Epithelial cell of esophagus (primary cell): ENCODE measurements at regions not wholly inside any gene's neighbourhood (a gene's known extent, or its start where the extent isn't known, plus 50 kb on each side); places are given as distances from the start of the nearest gene placed in this dataset.

ENCODE experiments used
- DNase-seq: peaks from one replicate; pipeline ENCODE4 v3.0.0; 2010; ENCODE audit warnings: low read depth
- H3K4me3 ChIP-seq: 2 replicates; pipeline ENCODE4 v1.5.1; 2011; ENCODE audit warnings: mild to moderate bottlenecking, low read length, control low read depth
- TF ChIP-seq, protein P1 (sequence below): IDR thresholded peaks from 2 replicates; pipeline ENCODE4 v1.5.1; 2011; ENCODE audit warnings: low read depth, mild to moderate bottlenecking, low read length, control low read depth, inconsistent platforms; ENCODE audit not compliant: insufficient read depth; ENCODE audit errors: missing control alignments

DNA sequence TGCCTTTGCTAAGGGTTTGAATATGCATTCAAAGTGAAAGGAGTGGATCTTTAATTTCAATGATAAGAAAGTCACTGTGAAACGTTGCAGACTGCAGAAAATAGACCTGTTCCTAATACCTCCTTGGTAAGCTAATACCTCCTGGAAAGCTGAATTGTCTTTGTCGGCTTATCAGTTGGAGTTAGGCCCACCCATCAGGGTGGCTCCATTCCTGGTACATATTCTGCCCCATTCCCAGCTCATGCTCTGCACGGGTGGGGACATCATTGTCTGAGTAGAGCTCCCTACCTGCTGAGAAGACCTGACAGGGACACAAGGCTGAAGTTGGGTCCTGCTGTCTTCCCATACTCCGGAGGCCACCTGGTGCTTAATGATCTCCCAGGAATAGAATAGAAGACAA, 203.3 kb downstream of the EN1 start:
- no peak overlapping the region for H3K4me3 ChIP-seq
- DNase-seq: no peak
- TF ChIP-seq, protein P1, sequence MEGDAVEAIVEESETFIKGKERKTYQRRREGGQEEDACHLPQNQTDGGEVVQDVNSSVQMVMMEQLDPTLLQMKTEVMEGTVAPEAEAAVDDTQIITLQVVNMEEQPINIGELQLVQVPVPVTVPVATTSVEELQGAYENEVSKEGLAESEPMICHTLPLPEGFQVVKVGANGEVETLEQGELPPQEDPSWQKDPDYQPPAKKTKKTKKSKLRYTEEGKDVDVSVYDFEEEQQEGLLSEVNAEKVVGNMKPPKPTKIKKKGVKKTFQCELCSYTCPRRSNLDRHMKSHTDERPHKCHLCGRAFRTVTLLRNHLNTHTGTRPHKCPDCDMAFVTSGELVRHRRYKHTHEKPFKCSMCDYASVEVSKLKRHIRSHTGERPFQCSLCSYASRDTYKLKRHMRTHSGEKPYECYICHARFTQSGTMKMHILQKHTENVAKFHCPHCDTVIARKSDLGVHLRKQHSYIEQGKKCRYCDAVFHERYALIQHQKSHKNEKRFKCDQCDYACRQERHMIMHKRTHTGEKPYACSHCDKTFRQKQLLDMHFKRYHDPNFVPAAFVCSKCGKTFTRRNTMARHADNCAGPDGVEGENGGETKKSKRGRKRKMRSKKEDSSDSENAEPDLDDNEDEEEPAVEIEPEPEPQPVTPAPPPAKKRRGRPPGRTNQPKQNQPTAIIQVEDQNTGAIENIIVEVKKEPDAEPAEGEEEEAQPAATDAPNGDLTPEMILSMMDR: no peak

DNA sequence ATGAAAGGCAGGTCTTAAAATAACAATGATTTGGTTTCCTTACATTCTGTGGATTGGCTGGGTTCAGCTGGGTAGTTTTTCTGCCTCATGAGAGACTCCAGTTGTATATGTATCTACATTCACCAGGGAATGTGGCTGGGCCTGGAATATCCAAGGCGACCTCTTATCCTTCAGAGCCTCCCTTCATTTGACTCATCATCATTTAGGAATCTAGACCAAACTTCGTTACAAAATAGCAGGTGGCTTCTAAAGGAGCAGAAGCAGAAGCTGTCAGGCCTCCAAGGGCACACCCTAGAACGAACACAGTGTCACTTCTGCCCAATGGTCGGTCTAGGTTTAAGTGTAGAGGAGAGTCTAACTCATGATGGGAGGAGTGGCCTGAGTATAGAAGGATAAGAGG, 204.2 kb downstream of the EN1 start:
- H3K4me3 ChIP-seq: no peak overlapping the region
- DNase-seq: no peak
- TF ChIP-seq, protein P1: no peak

DNA sequence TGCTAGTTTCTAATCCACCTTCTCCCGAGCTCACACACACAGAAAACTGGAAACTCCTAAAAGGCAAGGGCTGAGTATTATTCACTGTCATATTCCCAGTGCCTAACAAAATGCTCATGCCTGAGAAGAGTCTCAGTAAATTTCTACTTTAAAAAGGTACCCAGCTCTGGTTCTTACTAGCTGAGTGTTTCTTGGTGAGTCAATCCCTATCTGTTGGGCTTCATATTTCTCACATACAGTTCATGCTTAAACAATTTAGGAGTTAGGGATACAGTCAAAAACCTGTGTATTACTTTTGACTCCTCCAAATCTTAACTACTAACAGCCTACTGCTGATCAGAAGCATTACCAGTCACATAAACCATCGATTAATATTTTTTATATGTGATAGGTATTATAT, 204.9 kb downstream of the EN1 start:
- TF ChIP-seq, protein P1: no peak
- no peak overlapping the region for H3K4me3 ChIP-seq
- no peak for DNase-seq

DNA sequence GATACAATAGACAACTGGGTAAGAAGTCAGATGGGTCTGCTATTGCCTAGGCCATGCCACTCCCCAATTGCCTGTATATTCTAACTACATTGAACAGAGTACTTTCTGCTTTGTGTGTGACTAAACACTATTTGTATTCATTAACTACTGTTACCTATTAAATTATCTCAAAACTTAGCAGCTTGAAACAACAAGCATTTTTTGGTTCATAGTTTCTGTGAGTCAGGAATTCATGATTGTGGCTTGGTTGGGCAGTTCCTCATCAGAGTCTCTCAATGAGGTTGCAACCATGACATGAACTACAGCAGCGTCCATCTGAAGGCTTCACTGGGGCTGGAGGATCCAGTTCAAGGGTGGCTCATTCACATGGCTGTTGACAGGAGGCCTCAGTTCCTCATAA, 205.7 kb downstream of the EN1 start:
- no peak overlapping the region for H3K4me3 ChIP-seq
- no peak for DNase-seq
- TF ChIP-seq, protein P1: no peak

DNA sequence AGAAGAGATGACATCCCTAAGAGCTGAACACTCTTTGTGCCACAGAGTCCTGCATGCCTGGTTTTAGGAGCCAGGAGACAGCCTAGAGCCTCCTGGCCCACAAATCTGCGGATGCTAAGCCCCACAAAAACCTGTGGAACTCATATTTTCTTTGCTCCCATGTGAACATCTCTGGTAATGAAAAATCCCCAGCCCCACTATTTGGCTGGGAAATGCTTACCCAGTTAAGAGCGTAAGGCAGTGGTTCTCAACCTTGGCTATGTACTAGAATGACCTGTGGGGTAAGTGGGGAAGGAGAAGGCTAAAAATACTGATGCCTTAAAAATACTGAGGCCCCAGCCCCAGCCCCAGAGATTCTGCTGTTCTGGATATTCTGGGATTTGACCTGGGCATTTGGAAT, 208.1 kb downstream of the EN1 start:
- TF ChIP-seq, protein P1: no peak

DNA sequence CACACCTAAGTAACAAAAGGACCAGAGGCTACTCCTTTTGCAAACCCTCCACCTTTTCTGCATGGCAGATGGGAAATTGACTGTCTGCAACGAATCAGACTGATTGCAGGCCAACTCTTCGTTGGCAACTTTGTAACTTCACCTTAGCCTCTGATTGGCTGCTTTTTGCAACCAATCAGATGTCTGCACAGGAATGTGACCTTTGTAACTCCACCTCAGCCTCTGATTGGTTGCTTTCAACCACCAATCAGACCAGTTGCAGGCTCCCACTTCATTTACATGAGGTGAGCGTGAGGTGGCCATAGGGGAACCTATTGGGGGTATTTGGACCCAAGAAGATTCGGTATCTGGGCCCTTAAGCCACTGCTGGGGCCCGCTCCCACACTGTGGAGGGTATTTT, 209.0 kb downstream of the EN1 start:
- DNase-seq: no peak
- TF ChIP-seq, protein P1: no peak
- no peak overlapping the region for H3K4me3 ChIP-seq

More for the DNA sequence above, 208.1 kb downstream of the EN1 start:
- DNase-seq: no peak
- H3K4me3 ChIP-seq: no peak overlapping the region

DNA sequence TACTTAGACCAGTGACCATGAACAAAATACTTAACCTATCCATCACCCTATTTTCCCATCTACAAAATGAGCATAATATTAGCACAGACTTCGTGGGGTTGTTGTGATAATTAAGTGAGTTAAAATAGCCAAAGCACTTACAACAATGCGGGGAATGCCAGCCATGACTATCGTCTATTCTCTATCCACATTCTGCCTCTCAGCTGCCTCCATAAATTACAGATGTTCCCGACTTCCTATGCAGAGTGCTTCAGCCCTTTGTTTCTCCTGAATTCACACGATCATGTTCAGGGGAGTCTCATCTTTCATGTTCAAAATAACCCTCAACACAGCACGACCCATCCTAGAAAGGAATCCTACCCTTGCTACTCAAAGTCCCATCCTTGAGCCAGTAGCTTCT, 211.6 kb downstream of the EN1 start:
- H3K4me3 ChIP-seq: no peak overlapping the region
- TF ChIP-seq, protein P1: no peak
- no peak for DNase-seq
